NT2/D1 (cell line): ENCODE measurements at regions not wholly inside any gene's neighbourhood (a gene's known extent, or its start where the extent isn't known, plus 50 kb on each side); places are given as distances from the start of the nearest gene placed in this dataset.

Experiments
- SUZ12 ChIP-seq: IDR thresholded peaks from 2 replicates; pipeline ENCODE4 v1.6.1; 2011; ENCODE audit not compliant: insufficient read length, insufficient read depth; ENCODE audit errors: extremely low read depth
- YY1 ChIP-seq: IDR thresholded peaks from 2 replicates; pipeline ENCODE4 v1.6.1; 2011; ENCODE audit not compliant: insufficient read length, insufficient read depth

DNA sequence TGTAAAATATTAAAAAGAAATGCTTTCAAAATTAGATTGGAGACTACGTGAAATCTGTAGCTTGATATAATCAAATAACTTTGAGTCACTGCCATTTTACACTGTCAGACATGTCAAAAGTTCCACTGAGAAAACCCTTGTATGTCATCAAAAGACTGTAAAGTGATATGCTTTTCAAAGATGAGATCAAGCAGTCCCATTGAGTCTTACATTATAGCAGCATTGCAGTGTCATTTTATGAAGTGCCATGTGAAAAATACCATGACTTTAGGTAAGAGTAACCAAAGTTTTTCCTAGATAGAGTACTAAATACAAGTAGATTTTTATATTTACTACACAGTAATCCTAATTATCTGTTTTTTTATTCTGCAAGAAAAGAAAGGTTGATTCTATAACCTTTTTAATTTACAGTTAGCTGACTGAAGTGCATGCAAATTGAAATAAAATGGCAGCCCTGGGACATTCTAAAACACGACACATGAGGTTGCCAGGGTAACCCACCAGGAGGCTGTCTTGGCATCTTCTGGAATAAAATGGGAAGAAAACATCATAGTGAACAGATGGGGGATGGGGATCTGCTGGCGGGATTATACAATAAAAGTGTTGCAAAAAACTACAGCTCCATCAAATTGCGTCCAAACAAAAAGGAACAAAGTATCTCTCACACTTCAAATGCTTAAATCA is 91.3 kb upstream of the TMEM106B start:
- TF ChIP-seq SUZ12 (no peak), YY1 (no peak)
